Esophagus mucosa (tissue), 1 donor: ENCODE measurements at regions not wholly inside any gene's neighbourhood (a gene's known extent, or its start where the extent isn't known, plus 50 kb on each side); places are given as distances from the start of the nearest gene placed in this dataset.
A peak's percentile ranks its signal among the peaks of the same experiment; 100 is the strongest.
"Not testable (repeated sequence)": the region's sequence is repeated elsewhere in the genome, so short reads cannot be mapped to it uniquely, and the experiment has no call there.

ENCODE experiments used
- ATAC-seq: fragments of 200-7000 bp; cut with Tn5 transposase; one replicate; pipeline ENCODE4 v1.9.1; 2020
- donor health status: DM: yes; HTN: yes; CAD: no.

DNA sequence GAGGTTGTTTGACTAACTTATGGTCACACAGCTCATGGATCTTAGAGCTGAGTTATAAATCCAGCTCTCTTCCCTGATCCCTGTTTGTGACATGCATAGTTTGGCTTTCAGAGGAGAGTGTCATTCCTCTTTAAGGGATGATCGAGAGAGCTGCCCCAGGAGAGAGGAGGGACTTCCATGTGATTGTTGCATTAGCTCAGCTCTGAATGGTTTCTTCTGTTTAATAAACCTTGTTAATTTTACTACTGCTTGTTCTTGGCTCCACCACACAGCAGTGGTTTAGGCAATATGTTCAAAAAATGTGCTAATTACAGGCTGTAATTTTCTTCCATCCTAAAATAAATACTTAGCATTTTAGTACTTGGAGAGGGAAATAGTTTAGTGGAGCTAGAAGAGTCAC lies 152.5 kb downstream of the C12orf75 start:
- no peak for ATAC-seq

DNA sequence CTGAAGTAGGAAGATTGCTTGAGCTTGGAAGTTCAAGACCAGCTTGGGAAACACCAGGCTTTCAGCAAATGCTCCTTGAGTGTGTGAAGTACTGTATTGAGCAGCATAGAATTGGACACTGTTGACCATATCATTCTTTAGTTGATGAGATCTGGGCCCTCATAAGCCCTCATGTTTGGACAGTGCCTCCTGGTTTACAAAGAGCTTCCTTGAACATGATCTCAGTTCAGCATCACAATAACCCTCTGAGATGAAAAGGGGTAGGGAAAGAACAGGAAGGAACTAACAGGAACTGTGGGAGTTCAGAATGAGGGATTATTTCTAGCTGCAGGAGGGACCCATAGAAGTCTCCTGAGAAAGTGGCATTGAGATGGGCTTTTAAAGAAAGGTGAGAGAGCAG lies 153.2 kb downstream of the C12orf75 start:
- ATAC-seq: no peak

DNA sequence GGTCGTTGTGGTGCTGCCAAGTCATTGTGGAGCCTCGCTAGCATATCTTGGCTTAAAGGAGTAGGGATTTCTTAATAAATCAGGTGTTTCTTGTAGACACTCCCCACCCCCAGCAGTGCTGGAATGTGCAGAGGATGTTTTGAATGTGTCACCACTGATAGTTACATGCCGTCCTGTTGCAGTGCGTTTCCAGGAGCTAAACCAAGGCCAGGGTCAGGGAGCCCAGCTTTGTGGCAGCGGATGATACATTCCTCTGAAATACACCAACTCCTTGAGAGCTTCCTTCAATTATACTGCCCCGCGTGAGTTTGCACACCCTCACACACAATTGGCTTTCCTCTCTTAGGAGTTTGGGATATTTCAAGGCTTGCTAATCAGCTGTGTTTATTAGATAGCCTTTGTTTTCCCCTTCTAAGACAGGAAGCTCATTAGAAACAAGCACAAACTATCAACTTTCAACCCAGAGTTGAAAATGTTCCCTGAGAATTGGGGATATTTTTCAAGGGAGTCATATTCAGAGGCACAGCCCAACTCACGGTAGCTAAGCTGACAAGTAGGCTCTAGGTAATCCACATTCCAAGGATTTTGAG lies 154.9 kb downstream of the C12orf75 start:
- ATAC-seq: peak; percentile 69

DNA sequence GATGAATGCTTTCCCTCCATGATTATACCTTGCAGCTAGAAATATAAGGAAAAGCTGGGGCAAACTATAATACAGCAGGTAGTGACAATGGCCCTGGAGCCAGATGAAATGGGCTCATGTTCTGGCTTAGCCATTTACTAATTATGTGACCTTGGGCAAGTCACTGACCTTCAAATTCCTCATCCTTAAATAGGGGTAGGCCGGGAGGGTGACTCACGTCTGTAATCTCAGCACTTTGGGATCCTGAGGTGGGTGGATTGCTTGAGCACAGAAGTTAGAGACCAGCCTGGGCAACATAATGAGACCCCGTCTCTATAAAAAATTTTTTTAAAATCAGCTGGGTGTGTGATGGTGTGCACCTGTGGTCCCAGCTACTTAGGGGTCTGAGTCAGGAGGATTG lies 155.4 kb downstream of the C12orf75 start:
- ATAC-seq: no peak

DNA sequence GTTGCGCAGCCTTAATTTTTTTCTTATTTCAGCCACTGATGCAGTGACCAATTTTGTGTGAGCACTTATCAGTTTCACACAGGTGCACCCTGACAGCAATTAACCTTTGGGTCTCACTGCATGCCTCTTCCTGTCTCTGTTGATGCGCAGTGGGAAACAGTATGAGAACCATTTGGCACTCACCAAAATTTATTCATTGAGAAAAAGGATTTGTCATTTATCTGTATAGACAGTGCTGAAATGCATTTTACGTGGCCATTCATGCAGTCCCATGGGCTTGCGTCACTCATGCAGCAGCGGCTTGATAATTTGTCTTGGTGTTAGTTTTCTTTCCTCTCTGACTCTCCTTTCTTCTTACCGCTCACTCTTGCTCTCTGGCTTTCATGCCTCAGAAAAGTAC lies 157.5 kb downstream of the C12orf75 start:
- no peak for ATAC-seq

DNA sequence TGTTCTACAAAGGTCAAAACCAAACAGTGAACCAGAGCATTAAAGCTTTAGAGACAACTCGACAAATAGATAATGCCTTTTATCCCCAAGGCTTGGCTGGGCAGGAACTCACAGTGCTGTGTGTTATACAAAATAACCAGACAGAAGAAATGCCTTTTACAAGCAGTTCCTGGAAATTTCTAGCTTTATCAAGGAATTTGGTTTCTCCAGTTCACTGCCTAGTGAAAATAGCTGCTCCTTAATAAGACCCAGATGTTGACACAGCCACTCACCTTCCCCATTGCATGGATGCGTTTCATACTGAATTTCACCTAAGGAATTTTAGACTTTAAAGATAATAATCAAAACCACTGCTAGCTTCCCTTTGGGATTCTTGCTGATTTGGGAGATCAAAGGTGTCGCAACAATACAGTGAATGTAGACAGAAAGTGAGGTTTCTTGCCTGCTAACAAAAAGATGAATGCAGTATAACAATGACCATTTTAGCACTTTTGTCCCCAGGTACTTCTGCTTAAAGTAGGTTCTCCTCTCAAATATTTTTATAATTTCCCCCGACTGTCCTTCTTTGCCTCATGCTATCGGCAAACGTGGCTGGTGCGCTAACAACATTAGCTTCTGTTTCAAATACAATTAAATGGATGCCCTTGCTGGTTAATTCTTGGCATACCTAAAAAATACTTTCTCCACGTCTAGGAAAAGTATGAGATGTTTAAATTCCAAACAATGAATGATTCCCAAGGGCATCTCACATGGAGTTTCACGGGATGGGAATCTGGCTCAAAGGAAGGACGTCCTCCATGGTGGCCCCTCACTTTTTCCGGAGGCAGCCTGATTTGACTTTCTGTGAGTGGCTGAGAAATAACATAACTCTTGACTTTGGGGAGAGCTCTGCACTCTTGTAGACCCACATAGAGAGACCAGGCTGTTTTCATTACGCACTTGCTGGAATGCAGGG lies 162.4 kb downstream of the C12orf75 start:
- ATAC-seq: no peak

DNA sequence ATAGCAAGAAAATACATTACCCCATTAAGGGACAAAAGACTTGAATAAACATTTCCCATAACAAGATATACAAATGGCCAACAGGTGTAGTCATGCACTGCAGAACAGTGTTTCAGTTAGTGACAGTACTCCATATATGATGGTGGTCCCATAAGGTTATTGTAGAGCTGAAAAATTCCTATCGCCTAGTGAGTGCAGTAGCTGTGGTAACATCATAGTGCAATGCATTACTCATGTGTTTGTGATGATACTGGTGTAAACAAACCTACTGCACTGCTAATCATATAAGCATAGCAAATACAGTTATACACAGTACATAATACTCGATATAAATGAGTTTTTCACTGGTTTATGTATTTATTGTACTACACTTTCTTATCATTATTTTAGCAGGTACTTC lies 168.7 kb downstream of the C12orf75 start:
- no peak for ATAC-seq

DNA sequence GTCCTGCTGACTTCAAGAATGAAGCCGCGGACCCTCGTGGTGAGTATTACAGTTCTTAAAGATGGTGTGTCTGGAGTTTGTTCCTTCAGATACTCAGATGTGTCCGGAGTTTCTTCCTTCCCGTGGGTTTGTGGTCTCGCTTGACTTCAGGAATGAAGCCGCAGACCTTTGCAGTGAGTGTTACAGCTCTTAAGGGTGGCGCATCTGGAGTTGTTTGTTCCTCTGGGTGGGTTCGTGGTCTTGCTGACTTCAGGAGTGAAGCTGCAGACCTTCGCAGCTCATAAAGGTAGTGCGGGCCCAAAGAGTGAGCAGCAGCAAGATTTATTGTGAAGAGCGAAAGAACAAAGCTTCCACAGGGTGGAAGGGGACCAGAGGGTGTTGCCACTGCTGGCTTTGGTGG lies 170.2 kb downstream of the C12orf75 start:
- ATAC-seq: not testable (repeated sequence)

DNA sequence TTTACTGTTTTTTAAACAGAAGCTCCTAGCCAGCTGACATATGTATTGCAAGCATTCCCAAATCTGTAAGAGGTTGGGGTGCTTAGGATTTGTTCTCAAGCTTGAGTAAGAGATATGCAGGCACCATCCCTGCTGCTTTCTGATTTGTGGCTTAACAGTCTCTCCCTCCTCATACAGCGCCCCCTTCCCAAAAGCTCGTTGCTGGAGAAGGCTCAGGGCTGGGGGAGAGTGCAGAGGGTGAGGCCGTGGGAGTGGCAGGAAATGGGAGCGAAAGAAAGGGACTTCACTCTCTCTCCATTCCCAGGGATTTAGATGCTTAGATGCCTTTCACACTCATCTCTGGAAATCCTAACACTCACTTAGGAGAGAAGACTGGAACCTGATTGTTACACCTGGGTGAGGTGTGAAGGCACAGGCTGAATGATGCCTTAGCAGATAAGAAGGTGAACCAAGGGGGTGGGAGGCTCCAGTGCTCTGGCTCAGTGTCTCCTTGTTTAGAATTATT lies 172.0 kb downstream of the C12orf75 start:
- no peak for ATAC-seq

DNA sequence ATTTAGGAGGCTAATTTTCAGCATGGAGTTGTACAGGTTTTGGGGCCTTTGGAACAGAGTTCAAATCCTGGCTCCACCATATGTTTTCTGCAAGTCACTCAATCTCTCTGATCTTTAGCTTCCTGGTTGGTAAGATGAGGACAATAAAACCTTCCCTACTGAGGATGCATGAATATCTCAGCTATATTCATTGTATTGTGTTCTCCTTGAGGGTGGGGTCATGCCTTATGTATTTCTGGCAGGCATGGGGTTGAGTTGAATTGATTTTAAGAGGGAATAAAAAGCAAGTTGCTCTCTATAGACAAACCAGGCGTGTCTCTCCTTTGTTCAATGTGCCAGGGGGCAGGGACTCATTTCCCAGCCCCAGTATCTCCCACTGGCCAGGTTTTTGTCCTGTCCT lies 173.1 kb downstream of the C12orf75 start:
- ATAC-seq: no peak

DNA sequence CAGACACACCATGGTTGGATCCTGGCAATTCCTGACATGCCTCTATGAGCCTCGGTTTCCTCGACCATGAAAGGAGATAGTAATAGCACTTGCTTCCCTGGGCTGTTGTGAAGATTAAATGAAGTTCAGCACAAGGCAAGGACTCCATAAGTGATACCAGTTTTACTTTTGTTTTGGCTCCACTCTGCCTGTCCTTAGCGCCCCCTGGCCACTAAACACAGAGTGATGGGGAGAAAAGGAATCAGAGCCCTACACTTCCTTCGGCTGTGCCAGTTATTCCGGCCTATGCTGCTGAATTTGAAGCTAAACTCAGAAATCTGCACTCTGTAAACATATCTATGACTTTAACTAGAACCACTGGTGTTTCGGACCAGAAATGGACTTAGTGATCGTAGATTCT lies 173.8 kb downstream of the C12orf75 start:
- no peak for ATAC-seq

DNA sequence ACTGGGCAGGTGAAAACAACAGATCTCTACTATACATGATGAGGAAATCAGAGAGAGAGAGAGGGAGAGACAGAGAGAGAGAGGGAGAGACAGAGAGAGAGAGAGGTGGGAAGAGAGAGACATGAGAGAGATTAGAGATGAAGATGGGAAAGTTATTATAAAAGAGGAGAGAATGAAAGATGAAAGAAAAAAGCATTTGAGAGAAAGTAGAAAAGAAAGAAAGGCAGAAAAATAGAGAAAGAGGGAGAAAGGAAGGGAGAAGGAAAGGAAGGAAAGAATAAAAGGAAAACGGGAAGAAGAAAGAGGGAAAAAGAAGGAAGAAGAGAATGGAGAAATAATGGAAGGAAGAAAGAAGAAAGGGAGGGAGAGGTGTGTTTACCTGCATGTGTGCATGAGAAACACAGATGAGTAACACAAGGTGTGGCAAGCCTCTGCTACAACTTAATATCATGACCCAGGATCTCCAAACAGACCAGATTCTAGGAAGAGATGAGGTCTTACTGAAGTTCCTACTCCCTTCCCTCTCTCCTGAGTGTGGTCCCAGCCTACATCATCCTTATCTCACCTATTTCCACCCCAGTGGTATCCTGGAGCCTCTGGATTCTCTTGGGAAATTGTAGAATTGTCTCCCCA lies 176.3 kb downstream of the C12orf75 start:
- ATAC-seq: no peak

DNA sequence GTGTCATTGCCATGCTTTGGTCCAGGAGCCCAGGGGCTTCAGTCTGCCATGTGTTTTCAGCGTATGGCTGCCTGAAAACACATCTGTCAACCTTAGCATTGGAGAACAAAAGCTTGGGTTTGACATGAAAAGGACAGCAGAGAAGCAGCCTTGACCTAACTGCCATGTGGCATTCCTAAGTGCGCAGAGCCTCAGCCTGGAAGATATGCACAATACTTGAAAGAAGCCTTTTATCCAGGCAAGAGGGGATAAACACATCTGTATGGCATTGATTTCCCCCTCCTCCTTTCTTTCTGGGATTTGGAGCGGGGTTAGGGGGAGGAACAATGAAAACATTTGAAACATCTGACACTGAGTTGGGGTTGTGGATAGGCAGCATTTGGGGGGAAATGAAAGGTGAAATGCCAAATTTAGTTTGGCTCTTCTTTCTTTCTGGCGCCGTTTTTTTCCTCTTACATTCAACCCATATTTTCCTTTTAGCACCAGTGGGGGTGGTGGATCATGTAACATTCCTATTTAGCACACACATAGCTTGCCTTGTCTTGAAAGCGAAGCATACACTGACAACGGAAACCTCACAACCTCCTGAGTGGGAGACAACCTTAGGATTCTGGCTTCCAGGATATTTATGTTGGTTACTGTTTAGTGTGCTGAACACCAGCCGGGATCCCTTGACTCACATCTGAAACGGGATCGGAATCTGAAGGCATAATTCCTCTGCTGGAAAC lies 177.0 kb downstream of the C12orf75 start:
- no peak for ATAC-seq

DNA sequence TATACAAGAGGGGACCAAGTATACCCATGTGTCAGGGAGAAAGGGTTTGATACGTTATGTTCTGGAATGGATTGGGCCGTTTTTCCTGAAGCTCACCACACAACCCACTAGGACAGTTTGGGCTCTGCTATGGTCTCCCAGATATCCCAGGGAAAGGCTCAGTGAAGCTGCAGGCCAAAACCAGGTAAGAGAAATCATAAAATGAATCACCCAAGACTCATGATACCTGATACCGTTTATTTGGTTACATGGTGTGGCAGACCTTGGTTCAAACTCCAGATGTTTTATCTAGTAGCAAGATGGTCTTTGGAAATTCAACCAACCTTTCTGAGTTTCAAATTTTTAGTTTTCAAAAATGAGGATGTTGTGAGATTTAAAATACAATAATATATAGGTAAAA lies 177.6 kb downstream of the C12orf75 start:
- no peak for ATAC-seq

DNA sequence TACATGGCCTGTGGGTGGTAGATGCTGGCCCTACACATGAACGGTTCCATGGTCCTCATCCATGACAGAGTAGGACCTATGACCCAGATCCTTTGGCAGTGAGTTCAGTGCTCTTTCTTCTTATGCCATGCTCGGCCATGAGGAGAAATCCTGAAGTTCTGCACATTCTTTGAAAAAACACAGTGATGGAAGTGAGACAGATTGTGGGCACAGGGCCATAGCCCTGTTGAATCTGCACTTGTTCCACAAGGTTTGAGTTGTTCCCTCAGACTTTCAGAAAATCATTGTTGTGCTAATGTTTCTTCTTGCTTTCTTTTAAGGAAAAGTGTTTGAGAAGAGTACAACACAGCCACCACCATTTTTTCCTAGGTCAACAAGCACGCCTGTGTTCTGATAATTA lies 180.0 kb downstream of the C12orf75 start:
- no peak for ATAC-seq

DNA sequence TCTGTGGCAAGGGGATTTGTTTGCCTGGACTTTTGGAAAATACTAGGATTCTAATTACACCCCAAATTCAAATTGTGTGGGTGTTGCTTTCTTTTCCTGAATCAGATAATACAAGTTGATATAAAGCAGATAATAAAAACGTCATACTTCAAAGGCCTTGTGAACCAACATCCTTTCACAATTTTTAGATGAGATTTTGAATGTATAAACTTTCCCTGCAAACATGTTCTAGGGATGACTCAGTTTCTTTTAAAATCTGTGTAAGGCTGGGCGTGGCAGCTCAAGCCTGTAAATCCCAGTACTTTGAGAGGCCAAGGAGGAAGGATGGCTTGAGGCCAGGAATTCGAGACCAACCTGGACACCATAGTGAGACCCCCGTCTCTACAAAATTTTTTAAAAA lies 182.4 kb downstream of the C12orf75 start:
- not testable (repeated sequence) for ATAC-seq

DNA sequence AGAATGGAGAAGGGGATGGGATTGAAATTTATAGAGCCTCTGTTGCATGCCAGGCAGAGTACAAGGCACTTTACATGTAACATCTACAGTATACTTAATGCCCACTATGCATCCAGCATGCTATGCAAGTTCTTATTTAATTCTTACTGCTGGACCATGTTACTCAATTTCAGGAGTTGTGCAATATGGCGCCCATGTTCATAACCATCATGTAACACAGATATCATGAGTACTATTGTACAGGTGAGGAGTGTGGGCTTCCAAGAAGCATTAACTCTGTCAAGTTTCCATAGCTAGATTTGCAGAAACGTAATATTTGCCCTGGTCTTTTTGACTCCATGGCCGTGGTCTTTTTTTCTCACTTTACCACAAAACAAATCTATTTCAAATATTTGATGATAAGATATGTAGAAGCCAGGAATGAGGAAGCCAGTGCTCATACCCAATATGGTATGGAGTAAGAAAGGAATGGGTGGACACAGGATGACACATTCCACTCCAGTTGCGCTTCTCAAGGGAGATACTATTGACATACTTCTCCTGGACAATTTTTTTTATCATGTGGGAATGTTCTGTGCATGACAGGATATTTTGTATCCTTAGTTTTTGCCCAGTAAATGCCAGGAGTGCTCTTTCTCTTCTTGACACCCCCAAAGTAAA lies 191.8 kb downstream of the C12orf75 start:
- no peak for ATAC-seq

DNA sequence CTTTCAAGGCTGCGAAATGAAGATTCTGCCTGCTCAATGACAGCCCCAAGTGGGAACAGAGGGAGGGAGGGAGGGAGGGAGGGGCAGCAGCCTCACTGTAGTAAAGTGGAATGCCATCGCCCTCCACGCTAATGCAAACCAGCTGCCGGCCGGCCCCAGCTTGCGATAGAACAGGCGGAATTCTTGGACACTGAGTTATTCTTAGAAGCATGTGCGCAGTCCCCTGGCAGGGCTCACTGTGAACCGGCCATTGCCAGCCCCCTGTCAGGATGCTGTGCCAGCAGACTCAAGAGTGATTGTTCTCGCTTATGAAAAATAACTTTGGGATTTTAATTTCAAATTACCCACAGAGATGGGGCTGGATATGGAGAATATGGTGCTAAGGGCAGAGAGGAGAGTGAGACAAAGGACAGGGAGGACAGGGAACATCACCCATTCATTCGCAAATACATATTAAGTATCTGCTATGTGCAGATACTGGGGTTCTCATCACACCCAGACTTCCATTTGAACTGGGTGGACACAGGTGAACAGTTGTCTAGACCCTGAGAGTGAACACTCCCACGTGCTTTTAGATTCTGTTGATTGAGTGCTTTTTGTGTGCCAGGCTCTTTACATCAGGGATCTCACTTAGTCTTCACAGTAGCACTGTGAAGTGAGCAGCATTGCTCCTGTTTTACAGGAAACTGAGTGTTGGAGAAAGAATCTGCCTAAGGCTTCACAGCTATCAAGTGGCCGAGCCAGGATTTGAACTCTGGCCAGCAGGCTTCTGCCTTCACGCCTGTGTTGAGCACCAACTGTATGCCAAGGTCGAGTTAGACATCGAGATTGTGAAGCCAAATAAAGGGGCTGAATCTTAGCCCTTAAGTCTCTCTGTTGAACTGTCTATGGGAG lies 192.9 kb downstream of the C12orf75 start:
- no peak for ATAC-seq

DNA sequence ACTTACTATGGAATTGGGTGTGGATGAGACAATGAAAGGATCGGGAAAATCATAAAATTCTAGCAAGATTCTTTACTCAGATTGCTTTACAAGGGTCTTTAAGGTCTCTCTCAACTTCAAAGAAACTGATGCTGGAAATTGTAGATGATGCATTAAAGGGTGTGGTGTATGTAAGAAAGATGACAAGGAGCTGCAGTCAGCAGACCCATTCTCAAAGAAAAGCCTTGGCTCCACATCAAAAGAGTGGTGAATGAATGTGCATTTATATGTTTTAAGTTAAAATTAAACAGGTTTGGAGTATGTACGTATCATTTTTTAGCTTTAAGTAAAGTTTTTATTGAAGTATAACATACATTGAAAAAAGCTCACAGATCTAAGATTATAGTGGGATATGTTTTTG lies 194.5 kb downstream of the C12orf75 start:
- no peak for ATAC-seq

DNA sequence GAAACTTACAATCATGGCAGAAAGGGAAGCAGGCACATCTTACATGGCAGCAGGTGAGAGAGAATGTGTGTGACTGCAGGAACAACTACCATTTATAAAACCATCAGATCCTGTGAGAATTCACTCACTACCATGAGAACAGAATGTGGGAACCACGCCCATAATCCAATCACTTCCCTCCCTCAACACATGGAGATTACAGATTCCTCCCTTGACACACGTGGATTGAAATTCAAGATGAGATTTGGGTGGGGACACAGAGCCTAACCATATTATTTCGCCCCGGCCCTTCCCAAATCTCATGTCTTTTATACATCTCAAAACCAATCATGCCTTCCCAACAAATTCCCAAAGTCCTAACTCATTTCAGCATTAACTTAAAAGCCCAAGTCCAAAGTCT lies 203.6 kb downstream of the C12orf75 start:
- ATAC-seq: no peak

DNA sequence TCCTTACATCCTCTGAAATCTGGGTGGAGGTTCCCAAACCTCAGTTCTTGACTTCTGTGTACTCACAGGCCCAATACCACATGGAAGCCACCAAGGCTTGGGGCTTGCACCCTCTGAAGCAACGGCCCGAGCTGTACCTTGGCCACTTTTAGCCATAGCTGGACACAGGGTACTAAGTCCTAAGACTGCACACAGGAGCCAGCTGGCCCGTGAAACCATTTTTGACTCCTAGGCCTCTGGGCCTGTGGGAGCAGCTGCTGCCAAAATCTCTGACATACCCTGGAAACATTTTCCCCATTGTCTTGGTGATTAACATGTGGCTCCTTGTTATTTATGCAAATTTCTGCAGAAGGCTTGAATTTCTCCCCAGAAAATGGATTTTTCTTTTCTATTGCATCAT lies 204.5 kb downstream of the C12orf75 start:
- not testable (repeated sequence) for ATAC-seq
